Hepatocyte (in vitro differentiated cells): ENCODE measurements at regions not wholly inside any gene's neighbourhood (a gene's known extent, or its start where the extent isn't known, plus 50 kb on each side); places are given as distances from the start of the nearest gene placed in this dataset.

ENCODE experiments used
- EZH2 ChIP-seq: fragments of 200-600 bp; sonication (generic); IDR thresholded peaks from 2 replicates; pipeline ENCODE4 v1.6.1; 2016; ENCODE audit warnings: antibody characterized with exemption, mild to moderate bottlenecking, borderline replicate concordance
- TF ChIP-seq, protein P1 (sequence below): fragments of 200-600 bp; sonication (generic); IDR thresholded peaks from 2 replicates; pipeline ENCODE4 v1.5.1; 2016; ENCODE audit warnings: antibody characterized with exemption, mild to moderate bottlenecking; ENCODE audit not compliant: poor library complexity

DNA sequence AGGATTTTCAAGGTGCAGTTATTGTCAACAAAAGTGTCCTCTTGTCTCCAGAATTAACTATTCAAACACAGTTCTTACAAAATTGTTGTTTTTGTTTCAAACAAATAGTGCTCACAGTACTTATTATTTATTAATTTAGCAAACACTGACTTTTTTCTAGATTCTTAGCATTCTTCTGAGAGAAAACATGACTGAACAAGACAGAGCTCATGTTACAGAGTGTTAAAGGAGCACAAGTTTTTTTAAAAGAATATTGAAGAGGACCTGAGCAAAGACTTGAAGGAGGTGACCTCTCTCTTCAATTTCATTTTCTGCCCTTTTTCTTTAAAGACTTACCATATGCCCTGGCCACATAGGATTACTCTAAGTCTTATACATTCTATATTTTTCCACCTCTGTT, 2220.3 kb upstream of the AGA start:
- TF ChIP-seq, protein P1, sequence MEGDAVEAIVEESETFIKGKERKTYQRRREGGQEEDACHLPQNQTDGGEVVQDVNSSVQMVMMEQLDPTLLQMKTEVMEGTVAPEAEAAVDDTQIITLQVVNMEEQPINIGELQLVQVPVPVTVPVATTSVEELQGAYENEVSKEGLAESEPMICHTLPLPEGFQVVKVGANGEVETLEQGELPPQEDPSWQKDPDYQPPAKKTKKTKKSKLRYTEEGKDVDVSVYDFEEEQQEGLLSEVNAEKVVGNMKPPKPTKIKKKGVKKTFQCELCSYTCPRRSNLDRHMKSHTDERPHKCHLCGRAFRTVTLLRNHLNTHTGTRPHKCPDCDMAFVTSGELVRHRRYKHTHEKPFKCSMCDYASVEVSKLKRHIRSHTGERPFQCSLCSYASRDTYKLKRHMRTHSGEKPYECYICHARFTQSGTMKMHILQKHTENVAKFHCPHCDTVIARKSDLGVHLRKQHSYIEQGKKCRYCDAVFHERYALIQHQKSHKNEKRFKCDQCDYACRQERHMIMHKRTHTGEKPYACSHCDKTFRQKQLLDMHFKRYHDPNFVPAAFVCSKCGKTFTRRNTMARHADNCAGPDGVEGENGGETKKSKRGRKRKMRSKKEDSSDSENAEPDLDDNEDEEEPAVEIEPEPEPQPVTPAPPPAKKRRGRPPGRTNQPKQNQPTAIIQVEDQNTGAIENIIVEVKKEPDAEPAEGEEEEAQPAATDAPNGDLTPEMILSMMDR: no peak
- TF ChIP-seq EZH2: no peak
